CD1c-positive myeloid dendritic cell (primary cell): ENCODE measurements at regions not wholly inside any gene's neighbourhood (a gene's known extent, or its start where the extent isn't known, plus 50 kb on each side); places are given as distances from the start of the nearest gene placed in this dataset.

Source experiments
- DNase-seq: peaks from one replicate; pipeline ENCODE4 v3.0.0-alpha.2; 2016; ENCODE audit errors: extremely low spot score

GRCh38 chr2:225989809-225990208 lies 590.3 kb downstream of the NYAP2 start:
- no peak for DNase-seq

DNA sequence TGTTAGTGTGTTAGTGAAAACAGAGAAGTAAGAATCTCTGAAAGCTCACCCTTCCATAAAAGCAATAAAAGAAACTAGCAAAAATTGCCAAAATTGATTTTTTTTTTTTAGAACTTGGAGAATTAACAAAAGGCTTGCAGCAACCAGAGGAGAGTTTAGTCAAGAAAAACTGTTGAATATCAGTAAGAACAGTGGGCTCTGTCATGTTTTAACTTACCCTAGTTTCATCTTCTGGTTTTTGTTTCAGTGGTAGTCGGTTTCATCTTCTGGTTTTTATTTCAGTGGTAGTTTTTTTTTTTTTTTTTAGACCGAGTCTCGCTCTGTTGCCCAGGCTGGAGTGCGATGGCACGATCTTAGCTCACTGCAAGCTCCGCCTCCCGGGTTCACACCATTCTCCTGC lies 580.9 kb downstream of the NYAP2 start:
- DNase-seq: no peak

GRCh38 chr2:225971433-225971832 lies 571.9 kb downstream of the NYAP2 start:
- no peak for DNase-seq

- DNase-seq: no peak
Measured at GRCh38 chr2:225948903-225949302, 549.4 kb downstream of the NYAP2 start.

- no peak for DNase-seq
Measured at GRCh38 chr2:225938991-225939390, 539.5 kb downstream of the NYAP2 start.

GRCh38 chr2:225937625-225938187 lies 538.2 kb downstream of the NYAP2 start:
- DNase-seq: no peak

- DNase-seq: no peak
Measured at GRCh38 chr2:225932811-225933413, 533.4 kb downstream of the NYAP2 start.

GRCh38 chr2:225930687-225931086 lies 531.2 kb downstream of the NYAP2 start:
- no peak for DNase-seq

DNA sequence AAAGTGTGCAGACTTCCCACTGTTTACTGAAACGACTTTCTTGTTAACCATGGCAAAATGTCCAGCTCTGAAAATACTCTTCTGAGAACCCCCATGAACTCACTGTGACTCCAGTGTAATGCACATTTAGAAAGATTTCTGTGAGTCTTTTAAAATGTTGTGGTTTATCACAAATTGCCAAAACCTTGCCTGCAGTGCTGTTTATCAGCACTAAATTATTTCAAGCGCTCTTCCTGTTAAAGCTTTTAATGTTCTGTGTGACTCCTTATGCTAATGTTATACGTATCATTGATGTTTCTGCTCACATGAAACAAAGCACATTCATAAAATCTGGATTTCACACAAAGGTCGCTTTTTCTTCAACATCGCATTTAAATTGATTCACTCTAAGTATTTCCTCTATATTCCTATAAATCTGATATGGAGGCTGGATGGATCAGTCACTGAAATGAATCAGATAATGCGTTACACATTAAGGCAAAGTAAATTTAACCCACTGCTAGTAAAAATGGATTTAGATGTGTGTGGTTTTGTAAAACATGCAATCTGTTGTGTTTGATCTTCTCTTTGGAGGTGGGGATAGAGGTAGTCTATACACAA lies 521.2 kb downstream of the NYAP2 start:
- no peak for DNase-seq

DNA sequence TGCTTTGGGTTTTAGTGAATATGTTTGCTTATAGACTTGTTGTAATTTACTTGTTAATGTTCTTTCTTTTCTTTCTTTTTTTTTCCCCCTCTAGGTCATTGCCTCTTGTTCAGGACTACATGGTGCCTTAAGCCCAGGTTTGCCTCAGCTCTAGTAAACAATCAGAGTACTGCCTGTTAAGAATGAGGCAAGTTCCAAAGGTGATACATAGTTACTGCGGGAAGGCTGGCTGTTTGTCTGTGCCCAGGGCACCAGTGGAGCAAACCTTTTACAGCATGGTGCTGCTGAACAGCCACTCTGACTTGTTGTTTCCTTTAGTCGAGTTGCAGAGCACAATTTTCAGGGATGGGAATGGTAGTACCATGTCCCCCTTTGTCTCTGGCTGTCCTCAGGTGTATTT lies 517.2 kb downstream of the NYAP2 start:
- no peak for DNase-seq

- no peak for DNase-seq
Measured at GRCh38 chr2:225911019-225911418, 511.5 kb downstream of the NYAP2 start.

- no peak for DNase-seq
Measured at GRCh38 chr2:225895126-225895525, 495.6 kb downstream of the NYAP2 start.

DNA sequence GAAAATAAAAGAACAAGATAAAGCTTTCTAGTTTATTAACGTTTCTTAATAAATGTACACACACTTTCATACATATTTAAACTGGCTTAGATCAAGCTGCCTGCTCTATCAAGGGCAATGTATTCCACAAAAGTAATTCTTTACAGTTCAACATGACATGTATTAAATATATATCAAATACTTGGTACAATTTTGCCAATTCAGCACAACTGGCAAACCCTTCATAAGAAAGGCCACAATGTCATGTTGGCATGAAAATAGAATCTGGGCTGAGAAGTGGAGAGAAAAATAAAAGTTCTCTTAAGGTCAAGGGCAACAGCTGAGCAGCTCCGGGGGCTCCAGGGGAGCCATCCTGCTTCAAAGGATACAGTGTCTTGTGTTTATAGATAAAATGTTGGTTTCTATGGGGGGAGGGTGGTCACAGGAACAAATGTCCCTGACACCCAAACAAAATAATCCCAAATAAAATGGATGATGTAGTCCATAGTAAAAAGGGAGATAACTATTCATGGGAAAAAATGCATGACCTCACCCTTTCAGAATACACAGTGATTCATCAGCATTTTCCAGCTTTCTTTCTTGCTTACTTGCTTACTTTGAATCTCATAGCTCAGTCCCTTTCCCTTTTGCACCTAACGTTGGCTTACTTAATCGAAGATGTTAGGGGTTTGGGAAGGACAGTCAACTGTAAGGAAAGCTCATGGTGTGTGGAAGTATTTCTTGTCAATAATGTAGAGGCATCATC lies 494.9 kb downstream of the NYAP2 start:
- no peak for DNase-seq

DNA sequence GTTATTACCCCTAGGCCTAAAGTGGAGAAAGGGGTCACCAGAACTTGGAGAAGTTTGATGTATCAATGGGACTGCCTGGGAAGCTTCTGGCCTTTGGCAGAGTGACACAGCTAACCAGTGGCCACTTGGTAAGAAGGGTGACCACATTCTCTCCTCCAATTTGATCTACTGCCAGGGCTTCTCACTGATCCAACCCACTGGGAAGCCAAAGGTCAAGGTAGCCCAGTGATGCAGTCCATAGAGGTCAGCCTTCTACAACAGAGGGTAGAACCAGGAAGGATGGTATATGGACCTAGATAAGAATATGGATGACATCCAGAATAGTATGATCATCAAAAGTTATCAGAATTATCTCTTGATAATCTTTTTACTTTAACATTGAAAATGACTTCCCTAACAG lies 493.6 kb downstream of the NYAP2 start:
- no peak for DNase-seq

DNA sequence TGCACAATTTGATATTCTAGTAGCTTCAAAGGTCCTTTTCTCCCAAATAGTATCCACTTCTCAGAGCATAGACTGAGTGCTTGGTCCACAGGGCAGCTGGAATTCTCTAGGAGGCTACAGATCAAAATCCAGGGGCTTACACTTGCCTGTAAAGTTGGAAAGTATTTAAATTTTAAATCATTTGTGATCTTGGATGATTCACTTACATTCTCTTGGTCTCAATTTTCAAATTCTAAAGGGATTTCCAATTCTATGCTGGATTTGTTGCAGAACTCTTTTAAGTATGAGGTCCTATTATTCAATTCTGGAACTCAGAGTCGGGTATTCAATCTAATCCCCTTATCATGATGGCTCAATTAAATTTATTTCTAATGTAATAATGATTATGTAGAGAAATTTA lies 492.3 kb downstream of the NYAP2 start:
- DNase-seq: no peak

GRCh38 chr2:225891013-225891412 lies 491.5 kb downstream of the NYAP2 start:
- no peak for DNase-seq

- peak; percentile 53 for DNase-seq
Measured at GRCh38 chr2:225889452-225889851, 489.9 kb downstream of the NYAP2 start.

DNA sequence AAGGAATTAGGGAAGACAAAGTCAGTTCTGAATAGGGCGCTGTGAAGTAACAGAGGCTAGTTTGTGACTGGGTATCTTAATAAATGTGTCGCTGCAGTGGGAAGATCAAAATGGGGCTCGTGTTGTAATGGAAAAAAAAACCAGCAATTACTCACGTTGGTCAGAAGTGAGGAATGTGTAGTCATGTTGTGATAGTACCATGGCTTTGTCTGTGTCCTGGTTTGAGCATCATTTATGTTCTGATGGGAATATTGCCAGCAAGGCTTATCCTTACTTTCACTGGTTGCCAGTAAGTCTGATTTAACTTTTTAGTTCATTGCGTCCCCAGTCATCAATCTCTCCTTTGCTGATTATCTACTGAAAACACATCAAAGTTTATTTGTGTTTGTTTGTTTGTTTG lies 467.6 kb downstream of the NYAP2 start:
- no peak for DNase-seq

DNA sequence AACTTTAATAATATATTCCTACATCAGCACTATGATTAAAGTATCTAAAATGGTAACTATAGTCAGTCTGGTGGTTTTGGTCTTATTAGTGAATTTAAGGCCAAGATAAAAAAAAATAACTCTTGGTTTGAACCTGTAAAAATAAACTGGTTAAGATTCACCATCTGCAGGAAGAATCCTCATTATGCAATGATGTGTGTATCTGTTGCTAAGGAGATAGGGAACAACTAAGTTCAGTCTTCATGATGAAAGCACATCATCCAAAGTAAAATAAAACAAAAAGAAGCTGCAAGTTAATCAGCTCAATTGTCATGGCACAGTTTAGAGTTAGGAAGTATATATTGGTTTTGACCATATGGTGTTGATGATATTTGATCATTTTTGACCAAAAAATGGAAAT lies 466.0 kb downstream of the NYAP2 start:
- DNase-seq: no peak

- no peak for DNase-seq
Measured at GRCh38 chr2:225864394-225864793, 464.9 kb downstream of the NYAP2 start.

DNA sequence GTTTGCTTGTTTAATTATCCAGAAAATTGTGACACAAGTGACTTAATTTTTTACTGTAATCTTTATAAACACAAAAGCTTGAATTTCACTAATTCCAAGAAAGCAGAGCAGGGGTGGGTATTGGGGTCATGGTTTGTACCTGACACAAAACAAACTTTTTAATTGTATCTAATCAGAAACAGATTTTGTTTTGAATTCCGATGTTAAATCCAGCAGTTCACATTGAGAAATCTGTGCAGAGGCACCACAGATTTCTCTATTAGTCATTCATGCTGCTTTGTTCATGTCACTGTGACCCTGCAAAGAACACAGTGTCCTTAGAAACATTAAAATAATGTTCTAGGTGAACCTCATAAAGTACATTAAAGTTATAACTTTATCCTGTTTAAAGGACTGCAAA lies 443.4 kb downstream of the NYAP2 start:
- no peak for DNase-seq

- no peak for DNase-seq
Measured at GRCh38 chr2:225841314-225841713, 441.8 kb downstream of the NYAP2 start.

GRCh38 chr2:225837328-225837727 lies 437.8 kb downstream of the NYAP2 start:
- no peak for DNase-seq
